NT2/D1 (cell line): ENCODE measurements at regions not wholly inside any gene's neighbourhood (a gene's known extent, or its start where the extent isn't known, plus 50 kb on each side); places are given as distances from the start of the nearest gene placed in this dataset.

Source experiments
- DNase-seq: peaks from one replicate; pipeline ENCODE4 v3.0.0-alpha.2; 2011; ENCODE audit warnings: low read depth, low spot score
- H3K27me3 ChIP-seq: 2 replicates; pipeline ENCODE4 v1.6.0; 2011; ENCODE audit warnings: mild to moderate bottlenecking; ENCODE audit not compliant: insufficient read length, insufficient read depth
- H3K36me3 ChIP-seq: 2 replicates; pipeline ENCODE4 v1.6.1; 2011; ENCODE audit warnings: mild to moderate bottlenecking, low read length, mixed read lengths; ENCODE audit not compliant: insufficient read depth, insufficient read length
- H3K4me1 ChIP-seq: 2 replicates; pipeline ENCODE4 v1.5.1; 2011; ENCODE audit not compliant: insufficient read depth, insufficient read length
- H3K4me3 ChIP-seq: 2 replicates; pipeline ENCODE4 v1.5.1; 2011; ENCODE audit warnings: low read depth; ENCODE audit not compliant: insufficient read length
- H3K9ac ChIP-seq: 2 replicates; pipeline ENCODE4 v1.6.0; 2011; ENCODE audit warnings: low read depth; ENCODE audit not compliant: insufficient read length
- H3K9me3 ChIP-seq: 2 replicates; pipeline ENCODE4 v1.5.1; 2011; ENCODE audit warnings: mild to moderate bottlenecking, low read length; ENCODE audit not compliant: insufficient read depth
- SUZ12 ChIP-seq: IDR thresholded peaks from 2 replicates; pipeline ENCODE4 v1.6.1; 2011; ENCODE audit not compliant: insufficient read length, insufficient read depth; ENCODE audit errors: extremely low read depth
- YY1 ChIP-seq: IDR thresholded peaks from 2 replicates; pipeline ENCODE4 v1.6.1; 2011; ENCODE audit not compliant: insufficient read length, insufficient read depth
- ZNF274 ChIP-seq: IDR thresholded peaks from 2 replicates; pipeline ENCODE4 v1.6.1; 2011; ENCODE audit warnings: mild to moderate bottlenecking, low read depth, low read length

DNA sequence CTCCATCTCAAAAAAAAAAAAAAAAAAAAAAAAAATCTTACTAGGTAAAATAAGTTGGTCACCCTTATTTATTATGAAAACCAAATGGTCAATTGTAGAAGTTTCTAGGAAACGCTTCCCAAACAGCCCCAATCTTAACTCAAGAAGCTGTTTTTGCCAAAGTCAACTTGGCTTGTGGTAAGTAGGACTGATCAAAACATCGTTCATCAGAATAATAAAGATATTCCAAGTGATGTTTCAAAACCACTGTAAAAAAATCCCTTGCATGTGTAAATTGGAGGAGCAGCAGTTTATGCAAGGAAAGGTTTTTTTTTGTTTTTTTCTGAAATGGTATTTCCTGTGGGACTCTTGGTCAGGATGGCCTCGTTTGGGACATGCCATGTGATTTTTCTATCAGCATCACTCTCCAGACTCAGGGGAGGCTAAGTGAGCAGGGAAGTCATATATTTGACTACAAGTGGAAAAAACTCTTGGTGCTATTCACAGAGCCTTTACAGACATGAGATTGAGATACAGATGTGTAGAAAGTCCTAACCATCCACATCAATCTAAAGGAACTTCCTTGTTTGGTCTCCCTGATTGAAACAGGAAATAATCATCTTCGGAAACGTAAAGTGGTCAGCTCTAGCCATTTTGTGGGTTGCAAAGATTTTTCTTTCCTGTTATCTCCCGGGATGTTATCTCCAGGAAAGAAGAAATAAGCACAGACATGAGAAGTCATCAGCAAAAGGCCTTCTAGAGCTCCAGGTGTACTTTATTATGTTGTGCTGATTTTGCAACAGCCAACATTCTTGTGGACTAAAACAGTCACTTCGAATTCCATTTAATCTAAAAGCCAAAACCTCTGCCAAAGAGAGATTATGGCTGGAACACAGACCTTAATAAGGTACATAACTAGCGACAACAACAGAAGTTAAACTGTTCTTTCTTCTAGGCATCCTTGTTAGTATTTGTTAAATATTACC lies 177.8 kb downstream of the EDN1 start:
- TF ChIP-seq ZNF274 (no peak), SUZ12 (no peak), YY1 (no peak)
- H3K9me3 ChIP-seq, result no peaks in the 10 kb centered on the region
- H3K27me3 ChIP-seq, result no peaks in the 10 kb centered on the region
- DNase-seq, result no peak
- H3K4me3 ChIP-seq, result no peak overlapping the region
- no peaks in the 10 kb centered on the region for H3K36me3 ChIP-seq
- H3K9ac ChIP-seq, result no peak overlapping the region
- H3K4me1 ChIP-seq, result peaks cover 2% of the 10 kb centered on the region

DNA sequence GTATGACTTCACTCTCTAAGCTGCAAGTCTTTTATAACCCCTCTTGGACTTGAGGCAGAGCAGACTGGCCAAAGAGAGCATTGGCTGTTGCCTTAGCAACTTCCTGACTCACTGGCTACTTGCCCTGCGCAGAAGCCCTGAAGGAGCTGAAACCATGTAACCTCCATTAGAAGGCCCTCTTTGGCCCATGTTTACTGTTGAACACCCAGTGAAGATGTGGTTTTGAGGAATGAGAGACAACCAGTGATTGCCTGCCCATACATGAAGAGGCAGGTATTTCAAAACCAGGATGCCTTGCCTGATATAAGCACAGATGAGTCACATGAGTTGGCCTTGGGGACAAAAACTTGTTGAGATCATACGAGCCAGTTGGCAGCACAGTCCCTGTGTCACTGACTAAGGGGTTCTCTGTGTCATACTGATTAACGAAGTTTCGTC lies 182.5 kb downstream of the EDN1 start:
- no peaks in the 10 kb centered on the region for H3K9me3 ChIP-seq
- no peak overlapping the region for H3K9ac ChIP-seq
- no peaks in the 10 kb centered on the region for H3K27me3 ChIP-seq
- H3K4me1 ChIP-seq, result peaks cover 2% of the 10 kb centered on the region
- no peak overlapping the region for H3K4me3 ChIP-seq
- DNase-seq, result no peak
- TF ChIP-seq SUZ12, result no peak
- TF ChIP-seq ZNF274, result no peak
- no peak for TF ChIP-seq YY1
- no peaks in the 10 kb centered on the region for H3K36me3 ChIP-seq

GRCh38 chr6:12473494-12473893 lies 183.3 kb downstream of the EDN1 start:
- Histone ChIP-seq H3K27me3 (no peaks in the 10 kb centered on the region), H3K4me3 (no peak overlapping the region), H3K9me3 (no peaks in the 10 kb centered on the region), H3K9ac (no peak overlapping the region), H3K4me1 (peaks cover 2% of the 10 kb centered on the region), H3K36me3 (no peaks in the 10 kb centered on the region)
- TF ChIP-seq YY1, result no peak
- TF ChIP-seq ZNF274, result no peak
- TF ChIP-seq SUZ12, result no peak
- peak; percentile 33 for DNase-seq

GRCh38 chr6:12474167-12475140 lies 184.3 kb downstream of the EDN1 start:
- H3K4me3 ChIP-seq, result no peak overlapping the region
- H3K9me3 ChIP-seq, result no peaks in the 10 kb centered on the region
- TF ChIP-seq ZNF274, result no peak
- no peak for TF ChIP-seq SUZ12
- no peak for TF ChIP-seq YY1
- H3K36me3 ChIP-seq, result no peaks in the 10 kb centered on the region
- DNase-seq, result no peak
- peaks cover 2% of the 10 kb centered on the region for H3K4me1 ChIP-seq
- no peaks in the 10 kb centered on the region for H3K27me3 ChIP-seq
- no peak overlapping the region for H3K9ac ChIP-seq

- DNase-seq, result no peak
- Histone ChIP-seq H3K4me1 (peaks cover 2% of the 10 kb centered on the region), H3K9me3 (no peaks in the 10 kb centered on the region), H3K27me3 (no peaks in the 10 kb centered on the region), H3K4me3 (no peak overlapping the region), H3K36me3 (no peaks in the 10 kb centered on the region), H3K9ac (no peak overlapping the region)
- TF ChIP-seq YY1 (no peak), SUZ12 (no peak), ZNF274 (no peak)
Observed at GRCh38 chr6:12476484-12476883, 186.3 kb downstream of the EDN1 start.

DNA sequence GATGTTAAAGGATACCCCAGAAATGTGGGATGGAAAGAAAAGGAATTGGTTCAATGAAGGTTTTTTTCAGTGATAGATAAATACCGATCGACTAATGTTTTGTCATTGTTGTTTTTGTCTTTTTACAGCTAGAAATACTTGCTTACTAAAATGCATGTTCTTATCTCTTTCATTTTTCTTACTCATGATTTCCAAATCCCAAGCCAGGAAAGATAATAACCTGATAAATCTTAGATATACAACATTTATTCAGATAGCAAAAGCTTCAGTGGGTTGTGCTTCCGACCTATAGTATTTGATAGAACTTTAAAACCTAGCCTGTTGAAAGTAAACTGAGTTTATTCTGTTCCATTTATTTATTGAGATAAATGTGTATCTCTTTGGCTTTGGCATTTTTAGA lies 187.5 kb downstream of the EDN1 start:
- no peak for DNase-seq
- TF ChIP-seq ZNF274 (no peak), SUZ12 (no peak)
- H3K36me3 ChIP-seq, result no peaks in the 10 kb centered on the region

More for the DNA sequence above, 187.5 kb downstream of the EDN1 start:
- Histone ChIP-seq H3K9me3 (no peaks in the 10 kb centered on the region), H3K4me1 (peaks cover 2% of the 10 kb centered on the region), H3K9ac (no peak overlapping the region), H3K27me3 (no peaks in the 10 kb centered on the region), H3K4me3 (no peak overlapping the region)
